Astrocyte (in vitro differentiated cells and primary cell): ENCODE measurements at regions not wholly inside any gene's neighbourhood (a gene's known extent, or its start where the extent isn't known, plus 50 kb on each side); places are given as distances from the start of the nearest gene placed in this dataset.

Source experiments
- CTCF ChIP-seq: IDR thresholded peaks from 2 replicates; pipeline ENCODE4 v1.5.1; 2011; ENCODE audit warnings: low read depth, mild to moderate bottlenecking, inconsistent platforms, low read length, moderate library complexity; ENCODE audit not compliant: insufficient read depth
- EZH2 ChIP-seq: IDR thresholded peaks from 2 replicates; pipeline ENCODE4 v1.6.1; 2012; ENCODE audit warnings: mild to moderate bottlenecking, low read length, inconsistent platforms; ENCODE audit not compliant: insufficient read depth

- no peak for TF ChIP-seq CTCF
- no peak for TF ChIP-seq EZH2
Observed at GRCh38 chrX:34790026-34790425, 132.9 kb upstream of the TMEM47 start.
